Ovary (tissue), 7 donors: ENCODE measurements at regions not wholly inside any gene's neighbourhood (a gene's known extent, or its start where the extent isn't known, plus 50 kb on each side); places are given as distances from the start of the nearest gene placed in this dataset.

Experiments used
- DNase-seq, 5 donors: peaks; one replicate each; pipeline ENCODE4 v3.0.0-alpha.2; 2019 to 2020
- H3K27ac ChIP-seq, 2 donors: fragments of 200-600 bp; one replicate each; pipeline versions ENCODE4 v1.5.1 to v1.8.0; 2019 to 2022
- H3K27me3 ChIP-seq: fragments of 200-600 bp; one replicate; pipeline ENCODE4 v1.8.0; 2022
- H3K36me3 ChIP-seq: fragments of 200-600 bp; sonication (generic); one replicate; pipeline ENCODE4 v1.5.1; 2019
- H3K4me1 ChIP-seq: one replicate; pipeline ENCODE4 v1.8.1; 2013; ENCODE audit warnings: mild to moderate bottlenecking, moderate library complexity; ENCODE audit not compliant: insufficient read depth
- H3K4me3 ChIP-seq: fragments of 200-600 bp; sonication (generic); one replicate; pipeline ENCODE4 v1.5.1; 2017
- H3K9me3 ChIP-seq, 2 donors: fragments of 200-600 bp in 1 of 2; sonication (generic) in 1 of 2; one replicate each; pipeline versions ENCODE4 v1.5.1 to v1.8.1; 2013 to 2019; ENCODE audit warnings: mild to moderate bottlenecking in 1 of 2, moderate library complexity in 1 of 2
- CTCF ChIP-seq, 3 donors: fragments of 450-650 bp in 2 of 3; fragments of 200-600 bp in 1 of 3; IDR thresholded peaks; one replicate each; pipeline versions ENCODE4 v1.5.1 to v1.8.0; 2016 to 2022; ENCODE audit warnings: antibody characterized with exemption in 3 of 3, mild to moderate bottlenecking in 1 of 3
- EP300 ChIP-seq: sonication (generic); formaldehyde crosslinking; IDR thresholded peaks from one replicate; pipeline ENCODE4 v1.6.1; 2017; ENCODE audit warnings: antibody characterized with exemption
- POLR2A ChIP-seq: fragments of 450-650 bp; IDR thresholded peaks from one replicate; pipeline ENCODE4 v1.6.1; 2017; ENCODE audit warnings: antibody characterized with exemption, mild to moderate bottlenecking, moderate library complexity
- WGBS, 3 donors: extraction: QIAGEN DNeasy Blood & Tissue Kit in 1 of 3; methylation state at CpG; one replicate each; pipeline versions ENCODE4 v1.1.5 to v1.1.7; 2013 to 2017; 5-methylcytosine and 5-hydroxymethylcytosine counted together
- intact Hi-C, 4 donors: fragments of 100-400 bp; cut with DNase I; formaldehyde crosslinking; loops; one replicate each; pipeline versions ENCODE4 v1.11.0 to v1.15.1; 2022 to 2023
- donor health status: DM: no; HTN: no; CAD: no; lungs with moderate emphysema.
- donor health status: DM: no; HTN: no; CAD: no.
- donor health status: Bipolar disorder and iron deficiency.
- donor health status: DM: no; HTN: no; CAD: no.
- donor health status: DM: yes; HTN: yes; CAD: no.

DNA sequence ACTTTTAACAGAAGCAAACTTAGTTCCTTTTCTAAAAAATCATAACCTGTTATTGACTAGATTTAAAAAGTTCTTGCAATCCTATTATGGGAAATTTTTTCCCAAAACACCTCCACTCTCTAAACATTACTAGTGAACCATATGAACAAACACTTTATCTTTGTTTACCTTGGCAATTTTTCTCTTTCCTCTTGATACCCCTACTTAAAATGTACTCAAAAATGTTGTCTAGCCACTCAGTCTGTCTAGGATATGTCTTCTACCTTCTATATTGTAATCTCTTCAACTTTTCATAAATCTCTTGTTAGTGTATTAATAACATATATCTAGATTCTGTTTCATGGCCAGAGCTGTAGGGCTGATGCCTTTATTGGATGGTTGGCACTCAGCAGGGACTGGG, 630.0 kb upstream of the GRM3 start:
- intact Hi-C loops: no loop called here
- Histone ChIP-seq H3K27me3 (no peaks in the 10 kb centered on the region), H3K4me3 (no peak overlapping the region), H3K36me3 (no peaks in the 10 kb centered on the region), H3K27ac (no peak overlapping the region), H3K4me1 (no peaks in the 10 kb centered on the region), H3K9me3 (no peaks in the 10 kb centered on the region)
- DNase-seq: no peak
- TF ChIP-seq CTCF (IDR thresholded peaks at IDR 0.05) (no peak), EP300 (no peak), POLR2A (no peak)

GRCh38 chr7:86012971-86013370, 630.7 kb upstream of the GRM3 start:
- Histone ChIP-seq H3K4me1 (no peaks in the 10 kb centered on the region), H3K4me3 (no peak overlapping the region), H3K9me3 (no peaks in the 10 kb centered on the region), H3K36me3 (no peaks in the 10 kb centered on the region), H3K27me3 (no peaks in the 10 kb centered on the region), H3K27ac (no peak overlapping the region)
- no peak for DNase-seq
- TF ChIP-seq CTCF (IDR thresholded peaks at IDR 0.05): no peak
- TF ChIP-seq POLR2A: no peak
- TF ChIP-seq EP300: no peak
- intact Hi-C loops: no loop called here

DNA sequence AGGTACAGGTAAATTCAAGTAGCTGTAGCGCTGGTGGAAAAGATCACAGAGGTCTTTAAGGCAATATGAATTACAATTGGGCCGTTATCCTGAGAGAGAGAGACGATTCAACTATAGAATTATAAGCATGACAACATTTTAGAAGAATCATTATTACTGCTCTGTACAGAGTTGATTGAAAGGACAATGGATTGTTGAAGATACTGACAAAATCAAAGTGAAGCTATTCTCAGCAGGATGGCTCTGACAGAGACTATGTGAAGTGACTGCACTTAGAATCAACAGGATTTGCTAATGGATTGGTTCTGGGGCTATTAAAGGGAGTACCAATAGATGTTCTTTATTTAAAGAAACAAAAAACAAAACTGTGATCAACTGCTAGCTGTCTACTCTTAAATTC, 634.8 kb upstream of the GRM3 start:
- Histone ChIP-seq H3K4me1 (no peaks in the 10 kb centered on the region), H3K9me3 (no peaks in the 10 kb centered on the region), H3K27me3 (no peaks in the 10 kb centered on the region), H3K36me3 (no peaks in the 10 kb centered on the region), H3K27ac (no peak overlapping the region), H3K4me3 (no peak overlapping the region)
- intact Hi-C loops: no loop called here
- WGBS, 3 donors: 63 to 66% (median 63%) methylated on average over 3 of the region's 3 CpGs
- no peak for TF ChIP-seq EP300
- TF ChIP-seq POLR2A: no peak
- no peak for TF ChIP-seq CTCF (IDR thresholded peaks at IDR 0.05)
- no peak for DNase-seq

DNA sequence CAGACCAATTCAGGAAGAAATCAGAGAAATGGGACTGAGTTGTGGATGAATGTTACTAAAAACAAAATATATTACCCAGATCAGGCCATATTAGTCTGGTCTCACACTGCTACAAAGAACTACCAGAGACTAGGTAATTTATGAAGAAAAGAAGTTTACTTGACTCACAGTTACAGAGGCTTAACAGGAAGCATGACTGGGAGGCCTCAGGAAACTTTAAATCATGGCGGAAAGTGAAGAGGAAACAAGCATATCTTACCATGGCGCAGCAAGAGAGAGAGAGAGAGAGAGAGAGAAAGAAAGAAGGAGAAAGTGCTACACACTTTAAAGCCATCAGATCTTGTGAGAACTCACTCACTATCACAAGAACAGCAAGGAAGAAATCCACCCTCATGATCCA, 636.8 kb upstream of the GRM3 start:
- no peaks in the 10 kb centered on the region for H3K9me3 ChIP-seq
- no peaks in the 10 kb centered on the region for H3K36me3 ChIP-seq
- no peaks in the 10 kb centered on the region for H3K4me1 ChIP-seq
- no peak overlapping the region for H3K27ac ChIP-seq
- no peak for DNase-seq
- intact Hi-C loops: no loop called here
- H3K27me3 ChIP-seq: no peaks in the 10 kb centered on the region
- no peak overlapping the region for H3K4me3 ChIP-seq
- WGBS, 3 donors: 85 to 95% (median 87%) methylated on average over 2 of the region's 2 CpGs
- TF ChIP-seq POLR2A (no peak), CTCF (IDR thresholded peaks at IDR 0.05) (no peak), EP300 (no peak)

- Histone ChIP-seq H3K27ac (no peak overlapping the region), H3K36me3 (no peaks in the 10 kb centered on the region), H3K27me3 (no peaks in the 10 kb centered on the region), H3K4me1 (no peaks in the 10 kb centered on the region), H3K4me3 (no peak overlapping the region), H3K9me3 (no peaks in the 10 kb centered on the region)
- TF ChIP-seq POLR2A: no peak
- no peak for TF ChIP-seq EP300
- TF ChIP-seq CTCF (IDR thresholded peaks at IDR 0.05): no peak
- no peak for DNase-seq
- intact Hi-C loops: no loop called here
These were observed 640.9 kb upstream of the GRM3 start for GRCh38 chr7:86002858-86003257.
